Cardiac muscle cell (in vitro differentiated cells and primary cell): ENCODE measurements at regions not wholly inside any gene's neighbourhood (a gene's known extent, or its start where the extent isn't known, plus 50 kb on each side); places are given as distances from the start of the nearest gene placed in this dataset.

ENCODE experiments used
- DNase-seq, 2 donors: peaks; one replicate each; pipeline versions ENCODE4 v3.0.0 to v3.0.0-alpha.2; 2010 to 2017; ENCODE audit warnings: low read depth in 1 of 2, low spot score in 1 of 2
- H3K27ac ChIP-seq: fragments of 200-600 bp; sonication (generic); 2 replicates; pipeline ENCODE4 v1.5.1; 2016
- H3K27me3 ChIP-seq: fragments of 200-600 bp; sonication (generic); 2 replicates; pipeline ENCODE4 v1.6.0; 2016; ENCODE audit warnings: control low read depth
- H3K36me3 ChIP-seq: fragments of 200-600 bp; sonication (generic); 2 replicates; pipeline ENCODE4 v1.5.1; 2016; ENCODE audit warnings: control low read depth
- H3K4me1 ChIP-seq: fragments of 200-600 bp; sonication (generic); 2 replicates; pipeline ENCODE4 v1.8.1; 2017; ENCODE audit warnings: low read depth, mild to moderate bottlenecking, mixed run types
- H3K4me3 ChIP-seq: fragments of 200-600 bp; sonication (generic); 2 replicates; pipeline ENCODE4 v1.5.1; 2016; ENCODE audit warnings: mild to moderate bottlenecking
- H3K9me3 ChIP-seq: fragments of 200-600 bp; sonication (generic); 2 replicates; pipeline ENCODE4 v1.5.1; 2017; ENCODE audit warnings: low read depth, mild to moderate bottlenecking, control low read depth
- TF ChIP-seq, protein P1 (sequence below): IDR thresholded peaks from 2 replicates; pipeline ENCODE4 v1.5.1; 2012; ENCODE audit warnings: low read depth, mild to moderate bottlenecking, low read length

DNA sequence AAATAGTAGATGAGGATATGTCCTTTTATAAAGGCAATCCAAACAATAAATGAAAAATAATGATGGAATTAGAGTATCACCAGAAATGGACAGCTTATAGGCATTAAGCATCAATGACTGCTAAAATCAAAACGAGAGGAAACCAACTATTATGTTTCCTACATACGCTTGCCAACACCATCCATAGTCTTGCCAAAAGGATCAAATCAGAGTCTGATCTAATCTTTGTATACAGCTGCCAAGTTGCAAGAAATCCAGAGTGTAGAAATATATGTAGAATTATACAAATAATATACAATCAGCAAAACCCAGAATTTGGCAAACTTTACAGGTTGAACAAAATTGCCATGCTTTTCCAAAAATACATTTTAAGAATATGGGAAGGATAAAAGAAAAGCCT, 1661.6 kb downstream of the SLITRK1 start:
- TF ChIP-seq, protein P1, sequence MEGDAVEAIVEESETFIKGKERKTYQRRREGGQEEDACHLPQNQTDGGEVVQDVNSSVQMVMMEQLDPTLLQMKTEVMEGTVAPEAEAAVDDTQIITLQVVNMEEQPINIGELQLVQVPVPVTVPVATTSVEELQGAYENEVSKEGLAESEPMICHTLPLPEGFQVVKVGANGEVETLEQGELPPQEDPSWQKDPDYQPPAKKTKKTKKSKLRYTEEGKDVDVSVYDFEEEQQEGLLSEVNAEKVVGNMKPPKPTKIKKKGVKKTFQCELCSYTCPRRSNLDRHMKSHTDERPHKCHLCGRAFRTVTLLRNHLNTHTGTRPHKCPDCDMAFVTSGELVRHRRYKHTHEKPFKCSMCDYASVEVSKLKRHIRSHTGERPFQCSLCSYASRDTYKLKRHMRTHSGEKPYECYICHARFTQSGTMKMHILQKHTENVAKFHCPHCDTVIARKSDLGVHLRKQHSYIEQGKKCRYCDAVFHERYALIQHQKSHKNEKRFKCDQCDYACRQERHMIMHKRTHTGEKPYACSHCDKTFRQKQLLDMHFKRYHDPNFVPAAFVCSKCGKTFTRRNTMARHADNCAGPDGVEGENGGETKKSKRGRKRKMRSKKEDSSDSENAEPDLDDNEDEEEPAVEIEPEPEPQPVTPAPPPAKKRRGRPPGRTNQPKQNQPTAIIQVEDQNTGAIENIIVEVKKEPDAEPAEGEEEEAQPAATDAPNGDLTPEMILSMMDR: no peak
- H3K4me1 ChIP-seq: no peaks in the 10 kb centered on the region
- no peak for DNase-seq
- no peak overlapping the region for H3K4me3 ChIP-seq
- H3K9me3 ChIP-seq: no peaks in the 10 kb centered on the region
- H3K36me3 ChIP-seq: no peaks in the 10 kb centered on the region
- H3K27ac ChIP-seq: no peak overlapping the region
- no peaks in the 10 kb centered on the region for H3K27me3 ChIP-seq

DNA sequence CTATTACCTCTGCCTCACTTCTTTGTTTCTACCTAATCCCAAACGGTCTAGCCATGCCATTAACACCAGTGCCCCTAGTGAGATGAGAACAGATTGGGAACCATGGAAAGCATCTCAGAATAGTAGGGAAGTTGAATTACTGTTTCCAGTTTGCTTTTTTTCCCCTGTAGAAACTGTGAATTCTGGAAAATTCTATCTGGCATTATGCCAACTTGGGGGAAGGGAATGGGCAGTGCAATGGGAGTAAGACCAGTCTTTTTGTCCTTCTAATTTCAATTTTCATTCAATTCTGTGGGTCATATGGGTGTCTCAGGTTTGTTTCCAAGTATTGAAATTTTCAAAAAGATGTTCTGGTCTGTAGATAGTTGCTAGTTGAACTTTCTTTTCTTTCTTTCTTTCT, 1666.1 kb downstream of the SLITRK1 start:
- DNase-seq: no peak
- no peak overlapping the region for H3K27ac ChIP-seq
- no peaks in the 10 kb centered on the region for H3K36me3 ChIP-seq
- no peaks in the 10 kb centered on the region for H3K4me1 ChIP-seq
- no peaks in the 10 kb centered on the region for H3K9me3 ChIP-seq
- H3K27me3 ChIP-seq: no peaks in the 10 kb centered on the region
- H3K4me3 ChIP-seq: no peak overlapping the region
- TF ChIP-seq, protein P1: no peak

GRCh38 chr13:82214341-82214740, 1667.9 kb downstream of the SLITRK1 start:
- Histone ChIP-seq H3K9me3 (no peaks in the 10 kb centered on the region), H3K27ac (no peak overlapping the region), H3K4me3 (no peak overlapping the region), H3K36me3 (no peaks in the 10 kb centered on the region), H3K27me3 (no peaks in the 10 kb centered on the region), H3K4me1 (no peaks in the 10 kb centered on the region)
- DNase-seq: no peak
- TF ChIP-seq, protein P1: no peak

DNA sequence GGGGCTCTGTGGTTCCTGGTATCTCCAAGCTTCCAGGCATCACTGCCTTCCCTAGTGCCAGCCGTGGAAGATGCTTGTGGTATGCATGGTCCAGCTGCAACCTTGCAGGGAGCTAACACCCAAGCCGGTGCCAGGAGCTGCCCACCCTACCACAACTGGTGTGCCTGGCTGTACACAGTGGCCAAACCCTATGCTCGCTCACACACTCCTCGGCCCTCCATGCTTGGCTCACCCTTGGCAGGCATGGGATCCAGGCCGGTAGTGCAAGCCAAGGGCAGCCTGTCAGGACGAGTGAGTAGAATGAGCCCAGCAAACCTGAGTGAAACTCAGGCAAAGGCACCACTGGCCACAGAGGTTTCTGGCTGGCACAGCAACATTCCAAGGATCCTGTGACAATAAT, 1676.0 kb downstream of the SLITRK1 start:
- Histone ChIP-seq H3K4me1 (no peaks in the 10 kb centered on the region), H3K4me3 (no peak overlapping the region), H3K9me3 (no peaks in the 10 kb centered on the region), H3K27me3 (no peaks in the 10 kb centered on the region), H3K27ac (no peak overlapping the region), H3K36me3 (no peaks in the 10 kb centered on the region)
- TF ChIP-seq, protein P1: no peak
- DNase-seq: no peak

GRCh38 chr13:82202398-82202797, 1679.9 kb downstream of the SLITRK1 start:
- Histone ChIP-seq H3K27ac (no peak overlapping the region), H3K9me3 (no peaks in the 10 kb centered on the region), H3K4me1 (no peaks in the 10 kb centered on the region), H3K36me3 (no peaks in the 10 kb centered on the region), H3K4me3 (no peak overlapping the region), H3K27me3 (no peaks in the 10 kb centered on the region)
- TF ChIP-seq, protein P1: no peak
- DNase-seq: no peak

DNA sequence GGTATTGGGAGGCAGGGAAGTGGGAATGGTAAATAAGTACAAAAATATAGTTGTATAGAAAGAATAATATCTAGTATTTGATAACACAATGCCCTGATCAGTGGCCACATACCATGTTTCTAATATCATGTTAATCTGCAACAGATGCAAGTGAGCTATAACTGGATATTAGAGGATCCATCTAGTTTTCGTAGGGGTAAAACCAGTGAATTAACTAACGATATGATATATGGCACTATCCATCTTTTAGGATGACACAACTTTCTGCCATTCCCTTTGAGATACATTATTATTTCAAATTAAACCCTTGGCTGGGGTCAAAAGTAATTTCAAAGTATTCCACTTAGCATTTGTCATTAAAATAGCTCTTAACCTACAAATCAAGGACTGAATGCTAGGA, 1686.2 kb downstream of the SLITRK1 start:
- TF ChIP-seq, protein P1: no peak
- Histone ChIP-seq H3K27ac (no peak overlapping the region), H3K36me3 (no peaks in the 10 kb centered on the region), H3K27me3 (no peaks in the 10 kb centered on the region), H3K4me1 (no peaks in the 10 kb centered on the region), H3K4me3 (no peak overlapping the region), H3K9me3 (no peaks in the 10 kb centered on the region)
- no peak for DNase-seq
